ENCODE measurements at regions not wholly inside any gene's neighbourhood (a gene's known extent, or its start where the extent isn't known, plus 50 kb on each side); places are given as distances from the start of the nearest gene placed in this dataset.

- H3K4me1 ChIP-seq (ENCODE audit: low read length) = peaks cover 16% of the 10 kb centered on the region
- TF ChIP-seq CTCF (IDR thresholded peaks at IDR 0.05; ENCODE audit: low read depth, low read length) = no peak
- TF ChIP-seq EZH2phosphoT487 (IDR thresholded peaks at IDR 0.05; ENCODE audit: low read depth) = no peak
- no peaks in the 10 kb centered on the region for H3K27me3 ChIP-seq (ENCODE audit: low read depth, low read length)
- H3K4me2 ChIP-seq (ENCODE audit: low read length) = peak overlapping the region; percentile 55
- no peak overlapping the region for H2AFZ ChIP-seq (ENCODE audit: low read depth, low read length)
- peak overlapping the region; percentile 20; the same call in 1 of the 2 replicates for H3K4me3 ChIP-seq (ENCODE audit: low read length)
- no peaks in the 10 kb centered on the region for H3K36me3 ChIP-seq (replicated peaks; ENCODE audit: low read depth, low read length)
- no peak overlapping the region for H3K27ac ChIP-seq (ENCODE audit: low read length)
- H3K9ac ChIP-seq (ENCODE audit: low read length) = no peak overlapping the region
- no peaks in the 10 kb centered on the region for H3K9me3 ChIP-seq (ENCODE audit: insufficient read depth, low read length)
- H3K79me2 ChIP-seq (ENCODE audit: low read length) = no peaks in the 10 kb centered on the region
- no peaks in the 10 kb centered on the region for H4K20me1 ChIP-seq (ENCODE audit: insufficient read depth, low read length)
Observed at GRCh38 chr6:99129835-99130234, 182.1 kb upstream of the FBXL4 start.

GRCh38 chr6:99121748-99122147 lies 174.0 kb upstream of the FBXL4 start:
- Histone ChIP-seq H3K27me3 (ENCODE audit: low read depth, low read length) (no peaks in the 10 kb centered on the region), H3K4me2 (ENCODE audit: low read length) (no peak overlapping the region), H3K36me3 (replicated peaks; ENCODE audit: low read depth, low read length) (no peaks in the 10 kb centered on the region), H3K79me2 (ENCODE audit: low read length) (no peaks in the 10 kb centered on the region), H2AFZ (ENCODE audit: low read depth, low read length) (no peak overlapping the region), H3K4me3 (ENCODE audit: low read length) (no peak overlapping the region), H3K4me1 (ENCODE audit: low read length) (no peaks in the 10 kb centered on the region), H3K27ac (ENCODE audit: low read length) (no peak overlapping the region), H3K9ac (ENCODE audit: low read length) (no peak overlapping the region), H4K20me1 (ENCODE audit: insufficient read depth, low read length) (no peaks in the 10 kb centered on the region), H3K9me3 (ENCODE audit: insufficient read depth, low read length) (no peaks in the 10 kb centered on the region)
- TF ChIP-seq EZH2phosphoT487 (IDR thresholded peaks at IDR 0.05; ENCODE audit: low read depth) = no peak
- TF ChIP-seq CTCF (IDR thresholded peaks at IDR 0.05; ENCODE audit: low read depth, low read length) = no peak

GRCh38 chr6:99120641-99121040 lies 172.9 kb upstream of the FBXL4 start:
- no peaks in the 10 kb centered on the region for H4K20me1 ChIP-seq (ENCODE audit: insufficient read depth, low read length)
- H3K36me3 ChIP-seq (replicated peaks; ENCODE audit: low read depth, low read length) = no peaks in the 10 kb centered on the region
- H3K9me3 ChIP-seq (ENCODE audit: insufficient read depth, low read length) = no peaks in the 10 kb centered on the region
- H3K27me3 ChIP-seq (ENCODE audit: low read depth, low read length) = peaks cover 6% of the 10 kb centered on the region; the same call in 1 of the 2 replicates
- H3K9ac ChIP-seq (ENCODE audit: low read length) = no peak overlapping the region
- no peaks in the 10 kb centered on the region for H3K79me2 ChIP-seq (ENCODE audit: low read length)
- H3K27ac ChIP-seq (ENCODE audit: low read length) = no peak overlapping the region
- no peak overlapping the region for H3K4me3 ChIP-seq (ENCODE audit: low read length)
- H3K4me2 ChIP-seq (ENCODE audit: low read length) = no peak overlapping the region
- TF ChIP-seq CTCF (IDR thresholded peaks at IDR 0.05; ENCODE audit: low read depth, low read length) = no peak
- TF ChIP-seq EZH2phosphoT487 (IDR thresholded peaks at IDR 0.05; ENCODE audit: low read depth) = no peak
- H2AFZ ChIP-seq (ENCODE audit: low read depth, low read length) = no peak overlapping the region
- no peaks in the 10 kb centered on the region for H3K4me1 ChIP-seq (ENCODE audit: low read length)

- Histone ChIP-seq H3K79me2 (ENCODE audit: low read length) (no peaks in the 10 kb centered on the region), H4K20me1 (ENCODE audit: insufficient read depth, low read length) (no peaks in the 10 kb centered on the region)
Observed at GRCh38 chr6:99119109-99120031, 171.6 kb upstream of the FBXL4 start.

More at GRCh38 chr6:99119109-99120031, 171.6 kb upstream of the FBXL4 start:
- Histone ChIP-seq H3K27me3 (ENCODE audit: low read depth, low read length) (peaks cover 6% of the 10 kb centered on the region; the same call in 1 of the 2 replicates), H3K4me2 (ENCODE audit: low read length) (no peak overlapping the region), H3K36me3 (replicated peaks; ENCODE audit: low read depth, low read length) (no peaks in the 10 kb centered on the region), H3K27ac (ENCODE audit: low read length) (no peak overlapping the region), H3K4me1 (ENCODE audit: low read length) (no peaks in the 10 kb centered on the region), H3K4me3 (ENCODE audit: low read length) (no peak overlapping the region), H2AFZ (ENCODE audit: low read depth, low read length) (no peak overlapping the region), H3K9ac (ENCODE audit: low read length) (no peak overlapping the region), H3K9me3 (ENCODE audit: insufficient read depth, low read length) (no peaks in the 10 kb centered on the region)
- TF ChIP-seq EZH2phosphoT487 (IDR thresholded peaks at IDR 0.05; ENCODE audit: low read depth) (no peak), CTCF (IDR thresholded peaks at IDR 0.05; ENCODE audit: low read depth, low read length) (peak; percentile 62)
